ENCODE measurements at regions not wholly inside any gene's neighbourhood (a gene's known extent, or its start where the extent isn't known, plus 50 kb on each side); places are given as distances from the start of the nearest gene placed in this dataset.

DNA sequence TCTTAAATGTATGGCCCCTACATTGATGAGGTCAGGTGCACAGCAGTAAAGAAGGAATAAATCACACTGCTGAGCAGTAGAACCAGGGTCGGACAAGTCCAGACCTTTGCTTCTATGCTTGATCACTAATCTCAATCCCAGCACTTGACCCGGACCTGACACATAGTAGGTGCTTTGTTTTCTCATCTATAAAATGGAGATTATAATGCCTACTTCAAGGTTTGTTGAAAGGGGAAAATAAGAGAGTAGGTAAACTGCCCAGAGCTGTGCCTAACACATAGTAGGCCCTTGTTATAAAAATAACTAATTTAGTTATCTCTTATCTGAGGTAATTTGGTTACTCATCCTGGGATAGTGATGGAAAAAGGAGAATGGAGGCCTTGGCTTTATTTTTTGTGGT lies 125.0 kb downstream of the RXFP2 start:
- TF ChIP-seq, protein P1, sequence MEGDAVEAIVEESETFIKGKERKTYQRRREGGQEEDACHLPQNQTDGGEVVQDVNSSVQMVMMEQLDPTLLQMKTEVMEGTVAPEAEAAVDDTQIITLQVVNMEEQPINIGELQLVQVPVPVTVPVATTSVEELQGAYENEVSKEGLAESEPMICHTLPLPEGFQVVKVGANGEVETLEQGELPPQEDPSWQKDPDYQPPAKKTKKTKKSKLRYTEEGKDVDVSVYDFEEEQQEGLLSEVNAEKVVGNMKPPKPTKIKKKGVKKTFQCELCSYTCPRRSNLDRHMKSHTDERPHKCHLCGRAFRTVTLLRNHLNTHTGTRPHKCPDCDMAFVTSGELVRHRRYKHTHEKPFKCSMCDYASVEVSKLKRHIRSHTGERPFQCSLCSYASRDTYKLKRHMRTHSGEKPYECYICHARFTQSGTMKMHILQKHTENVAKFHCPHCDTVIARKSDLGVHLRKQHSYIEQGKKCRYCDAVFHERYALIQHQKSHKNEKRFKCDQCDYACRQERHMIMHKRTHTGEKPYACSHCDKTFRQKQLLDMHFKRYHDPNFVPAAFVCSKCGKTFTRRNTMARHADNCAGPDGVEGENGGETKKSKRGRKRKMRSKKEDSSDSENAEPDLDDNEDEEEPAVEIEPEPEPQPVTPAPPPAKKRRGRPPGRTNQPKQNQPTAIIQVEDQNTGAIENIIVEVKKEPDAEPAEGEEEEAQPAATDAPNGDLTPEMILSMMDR (IDR thresholded peaks at IDR 0.05), result no peak
- no peak for TF ChIP-seq POLR2A (IDR thresholded peaks at IDR 0.05)
- no peak for TF ChIP-seq EP300 (IDR thresholded peaks at IDR 0.05)
- TF ChIP-seq POLR2AphosphoS5 (IDR thresholded peaks at IDR 0.05), result no peak

Data from stomach (tissue), 4 donors.